Activated naive CD4-positive, alpha-beta T cell treated with anti-CD3 and anti-CD28 coated beads, Interleukin-2, amount 50 U/mL, for 16 hours (primary cell): ENCODE measurements at regions not wholly inside any gene's neighbourhood (a gene's known extent, or its start where the extent isn't known, plus 50 kb on each side); places are given as distances from the start of the nearest gene placed in this dataset.

Source experiments
- DNase-seq: peaks from one replicate; pipeline ENCODE4 v3.0.0-alpha.2; 2020

GRCh38 chr4:178838776-178839175 is 1396.5 kb upstream of the AGA start:
- DNase-seq, result no peak

- DNase-seq, result no peak
Measured at GRCh38 chr4:178856139-178856800, 1414.0 kb upstream of the AGA start.

DNA sequence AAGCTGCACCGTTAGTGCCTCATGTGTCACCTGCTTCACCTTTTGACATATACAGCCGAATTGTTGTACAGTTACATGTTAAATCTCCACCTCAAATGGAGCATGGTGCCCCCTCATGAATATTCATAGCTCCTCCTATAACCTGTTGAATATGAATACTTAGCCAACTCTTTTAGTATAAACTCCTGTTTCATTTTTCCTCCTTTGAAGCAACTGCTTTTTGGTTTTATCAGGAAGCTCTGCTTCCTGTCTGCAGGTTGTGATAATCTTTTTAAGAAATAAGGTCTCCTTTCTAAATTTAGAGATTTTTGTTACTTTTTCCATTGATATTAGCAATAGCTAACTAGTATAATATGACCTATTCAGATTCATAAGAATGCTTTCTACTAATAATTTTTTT is 1429.2 kb upstream of the AGA start:
- DNase-seq, result no peak

DNA sequence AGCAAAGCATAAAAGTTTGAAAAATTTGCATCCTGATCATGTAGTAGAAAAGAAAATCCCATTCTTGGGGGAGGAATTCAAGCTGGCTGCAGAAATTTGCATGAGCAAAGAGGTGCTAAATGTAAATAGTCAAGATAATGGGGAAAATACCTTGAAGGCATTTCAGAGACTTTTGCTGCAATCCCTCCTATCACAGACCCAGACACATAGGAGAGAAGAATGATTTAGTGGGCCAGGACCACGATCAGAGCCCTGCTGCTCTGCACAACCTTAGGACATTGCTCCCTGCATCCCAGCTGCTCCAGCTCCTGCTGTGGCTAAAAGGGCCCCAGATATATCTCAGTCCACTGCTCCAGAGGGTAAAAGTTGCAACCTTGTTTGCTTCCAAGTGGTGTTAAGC is 1439.7 kb upstream of the AGA start:
- DNase-seq, result no peak

DNA sequence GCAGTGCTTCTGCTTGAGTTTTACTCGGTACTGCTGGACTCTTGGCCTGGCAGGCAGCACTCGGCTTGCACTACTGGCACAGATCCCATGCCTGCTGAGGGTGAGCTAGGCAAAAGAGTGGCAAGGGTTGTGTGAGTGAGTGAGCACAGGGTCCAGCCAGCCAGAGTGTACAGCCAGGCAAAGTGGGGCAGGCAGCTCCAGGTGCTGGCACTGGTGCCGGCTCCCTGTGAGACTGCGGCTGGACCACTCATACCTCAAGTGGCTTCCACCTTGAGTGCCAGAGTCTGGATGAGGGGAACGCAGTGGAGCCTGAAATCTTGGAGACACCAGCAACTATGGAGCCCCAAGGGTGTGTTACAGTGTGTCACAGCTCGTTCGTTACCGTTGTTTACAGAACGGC is 1451.9 kb upstream of the AGA start:
- DNase-seq, result no peak

GRCh38 chr4:178899084-178899483 is 1456.8 kb upstream of the AGA start:
- DNase-seq, result no peak

GRCh38 chr4:178917756-178918155 is 1475.5 kb upstream of the AGA start:
- DNase-seq, result no peak

- DNase-seq, result no peak
Measured at GRCh38 chr4:178937130-178937529, 1494.9 kb upstream of the AGA start.

- no peak for DNase-seq
Measured at GRCh38 chr4:178941975-178942374, 1499.7 kb upstream of the AGA start.

- no peak for DNase-seq
Measured at GRCh38 chr4:178953447-178954120, 1511.3 kb upstream of the AGA start.

GRCh38 chr4:178955614-178956013 is 1513.4 kb upstream of the AGA start:
- no peak for DNase-seq

GRCh38 chr4:178958725-178959440 is 1516.6 kb upstream of the AGA start:
- DNase-seq, result no peak

- DNase-seq, result no peak
Measured at GRCh38 chr4:178963446-178964045, 1521.3 kb upstream of the AGA start.

GRCh38 chr4:178966644-178967043 is 1524.4 kb upstream of the AGA start:
- DNase-seq, result no peak

DNA sequence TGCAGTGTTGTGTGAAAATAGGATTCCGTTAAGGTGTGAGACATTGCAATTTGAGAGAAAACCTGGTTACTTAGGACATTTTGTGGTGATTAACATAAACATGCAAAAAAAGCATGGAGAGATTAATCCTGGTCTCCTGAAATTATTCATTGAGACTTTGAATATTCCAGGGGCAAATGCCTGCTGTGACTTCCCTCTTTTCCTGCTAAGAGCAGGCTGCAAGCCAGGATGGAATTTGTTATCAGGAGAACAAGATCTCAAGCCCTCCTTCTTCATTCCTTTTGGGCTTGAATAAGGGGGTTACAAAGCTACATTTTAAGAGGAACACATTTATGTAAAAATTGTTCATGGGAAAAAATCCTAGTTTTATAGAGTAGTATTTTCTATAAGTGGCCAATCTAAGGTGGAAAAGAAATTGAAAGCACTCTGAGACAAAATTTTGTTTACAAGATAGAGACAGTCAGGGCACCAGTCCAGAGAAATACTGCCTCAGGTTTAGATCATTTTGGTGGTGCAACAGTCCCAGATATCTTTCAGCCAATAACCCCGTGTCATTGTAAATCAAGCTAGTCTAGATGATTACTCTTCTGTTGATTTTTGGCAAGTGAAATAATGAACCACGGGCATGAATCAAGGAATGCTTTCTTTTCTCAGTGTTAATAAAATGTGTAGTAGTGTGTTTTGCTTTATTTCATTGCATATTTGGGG is 1528.3 kb upstream of the AGA start:
- DNase-seq, result no peak

DNA sequence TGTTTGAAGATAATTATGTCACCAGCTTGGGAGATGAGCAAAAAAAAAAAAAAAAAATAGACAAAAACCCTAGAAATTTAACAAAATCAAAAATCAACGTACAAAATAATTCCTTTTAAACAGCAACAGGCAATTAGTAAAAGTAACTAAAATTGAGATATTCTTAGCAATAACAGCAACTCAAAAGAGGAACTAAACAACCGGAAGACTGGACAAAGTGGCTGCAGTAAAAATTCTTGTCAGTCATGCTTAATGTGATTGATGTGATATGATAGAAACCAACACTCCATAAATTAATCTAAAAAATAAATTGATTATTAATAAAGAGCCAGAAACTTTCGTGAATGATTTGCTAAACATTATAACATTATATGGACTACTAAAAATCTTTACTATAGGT is 1534.6 kb upstream of the AGA start:
- no peak for DNase-seq

DNA sequence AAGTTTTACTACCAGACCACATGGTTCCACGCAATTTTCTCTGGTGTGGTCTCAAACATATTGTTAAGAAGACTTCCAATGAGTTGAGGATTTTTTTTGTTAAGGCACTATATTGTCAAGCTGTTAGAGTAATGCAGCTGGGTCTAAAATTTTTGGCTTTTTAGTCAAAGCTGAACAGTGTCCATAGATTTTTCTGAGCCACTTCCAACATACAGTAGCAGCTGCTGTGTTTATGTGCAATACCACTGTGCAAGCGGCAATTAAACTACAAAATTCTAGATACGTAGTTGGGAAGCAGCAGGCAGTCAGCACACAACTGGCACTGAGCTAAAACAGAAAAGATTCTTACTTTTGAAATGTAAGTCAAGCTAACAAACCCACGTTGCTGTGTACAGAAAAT is 1551.1 kb upstream of the AGA start:
- DNase-seq, result no peak

DNA sequence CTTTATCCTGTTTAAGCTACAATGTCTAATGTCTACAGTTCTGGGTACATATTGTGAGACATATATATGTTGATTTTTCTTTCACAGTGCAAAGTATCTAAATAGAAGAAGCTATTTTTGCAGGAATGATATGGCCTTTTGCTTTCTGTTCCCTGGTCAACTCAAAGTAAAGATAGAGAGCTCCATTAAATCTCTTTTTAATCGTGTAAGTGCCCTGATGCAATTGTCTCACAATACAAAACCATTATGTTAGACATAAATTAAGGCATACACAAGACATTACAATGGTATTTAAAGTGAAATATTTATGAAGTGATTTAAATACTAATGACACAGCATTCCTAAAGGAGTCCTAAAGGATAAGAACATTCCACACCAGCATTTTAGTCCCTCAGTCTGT is 1559.7 kb upstream of the AGA start:
- DNase-seq, result no peak

DNA sequence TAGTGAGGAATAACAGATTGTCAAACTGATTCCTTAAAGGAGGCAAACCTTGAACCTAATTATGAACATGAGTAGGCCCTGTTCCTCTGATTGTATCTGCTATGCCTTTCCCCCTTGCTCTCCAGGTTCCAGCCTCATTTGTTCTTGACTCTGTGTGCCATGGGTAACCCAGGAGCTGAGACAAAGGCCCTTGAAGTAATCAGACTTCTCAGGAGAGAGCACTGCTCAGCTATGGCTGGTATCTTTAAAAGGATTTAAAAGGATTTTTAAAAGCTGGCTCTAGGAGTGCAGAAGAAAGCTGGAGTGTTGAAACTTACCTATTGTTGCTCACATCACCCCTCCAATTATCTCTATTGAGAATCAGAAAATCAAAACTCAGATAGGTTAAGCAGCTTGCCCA is 1565.5 kb upstream of the AGA start:
- no peak for DNase-seq

GRCh38 chr4:179017581-179017980 is 1575.3 kb upstream of the AGA start:
- no peak for DNase-seq

DNA sequence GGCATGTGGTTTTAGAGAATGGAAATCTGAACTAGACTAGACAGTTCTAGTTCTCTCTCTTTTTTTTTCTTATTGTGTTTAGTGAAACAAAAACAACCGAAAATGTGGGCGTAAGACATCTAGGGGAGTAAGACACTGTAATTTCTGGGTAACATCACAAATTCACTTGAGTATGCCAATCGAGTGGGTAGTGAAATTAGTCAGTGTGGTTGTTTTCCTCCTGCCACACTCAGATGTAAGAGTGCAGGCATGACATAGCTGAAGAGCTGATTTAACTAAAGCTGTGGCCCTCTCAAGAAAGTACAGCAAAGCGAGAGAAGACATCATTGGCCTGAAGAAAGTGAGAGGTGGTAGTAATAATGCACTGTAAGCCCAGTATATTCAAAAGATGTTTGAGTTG is 1585.3 kb upstream of the AGA start:
- DNase-seq, result no peak

GRCh38 chr4:179028321-179028720 is 1586.1 kb upstream of the AGA start:
- DNase-seq, result no peak

DNA sequence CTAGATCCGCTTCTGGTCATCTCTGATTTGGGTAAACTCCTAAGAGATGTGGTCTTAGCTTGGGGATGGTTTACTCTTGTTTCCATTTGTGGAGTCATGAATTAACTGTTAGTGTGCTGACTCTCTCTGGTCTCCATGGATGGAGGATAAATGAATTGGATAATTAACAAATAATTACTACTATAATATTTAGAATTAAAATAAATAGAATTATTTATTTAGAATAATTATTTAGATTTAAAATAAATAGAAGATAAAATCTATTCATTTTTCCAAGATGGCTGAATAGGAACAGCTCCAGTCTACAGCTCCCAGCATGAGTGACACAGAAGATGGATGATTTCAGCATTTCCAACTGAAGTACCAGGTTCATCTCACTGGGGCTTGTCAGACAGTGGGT is 1587.4 kb upstream of the AGA start:
- DNase-seq, result no peak
